Neural cell (in vitro differentiated cells): ENCODE measurements at regions not wholly inside any gene's neighbourhood (a gene's known extent, or its start where the extent isn't known, plus 50 kb on each side); places are given as distances from the start of the nearest gene placed in this dataset.

Source experiments
- H2AFZ ChIP-seq: fragments of 200-600, 300-800 bp; sonication (generic), shearing (Covaris generic); 2 replicates; pipeline ENCODE4 v1.6.0; 2014; ENCODE audit warnings: low read depth, mild to moderate bottlenecking, antibody characterized with exemption, low read length, moderate library complexity
- H3F3A ChIP-seq: fragments of 200-600 bp; shearing (Covaris generic); 2 replicates; pipeline ENCODE4 v1.6.1; 2016; ENCODE audit warnings: mild to moderate bottlenecking, moderate library complexity, mixed read lengths, antibody characterized with exemption, low read length; ENCODE audit not compliant: insufficient read depth, poor library complexity, severe bottlenecking
- H3K27ac ChIP-seq: fragments of 200-600, 300-800 bp; sonication (generic), shearing (Covaris generic); 2 replicates; pipeline ENCODE4 v1.5.1; 2014; ENCODE audit warnings: mild to moderate bottlenecking, low read length, moderate library complexity
- H3K27me3 ChIP-seq: fragments of 300-800, 200-600 bp; sonication (generic), shearing (Covaris generic); 2 replicates; pipeline ENCODE4 v1.6.0; 2014; ENCODE audit warnings: mild to moderate bottlenecking, low read depth, low read length, moderate library complexity; ENCODE audit not compliant: insufficient read depth
- H3K36me3 ChIP-seq: fragments of 300-800, 200-600 bp; sonication (generic), shearing (Covaris generic); 2 replicates; pipeline ENCODE4 v1.5.1; 2014; ENCODE audit warnings: mild to moderate bottlenecking, antibody characterized with exemption, low read length, moderate library complexity; ENCODE audit not compliant: insufficient read depth
- H3K4me2 ChIP-seq: fragments of 300-800, 200-600 bp; sonication (generic), shearing (Covaris generic); 2 replicates; pipeline ENCODE4 v1.6.0; 2014; ENCODE audit warnings: mild to moderate bottlenecking, low read length
- H3K4me3 ChIP-seq: fragments of 300-800, 200-600 bp; sonication (generic), shearing (Covaris generic); 2 replicates; pipeline ENCODE4 v1.5.1; 2014; ENCODE audit warnings: mild to moderate bottlenecking, low read length, moderate library complexity
- H3K79me2 ChIP-seq: fragments of 200-600 bp; shearing (Covaris generic); replicated peaks from 2 replicates; pipeline ENCODE4 v1.6.0; 2014; ENCODE audit warnings: mild to moderate bottlenecking, low read length, moderate library complexity; ENCODE audit not compliant: insufficient read depth
- H3K9ac ChIP-seq: fragments of 300-800, 200-600 bp; sonication (generic), shearing (Covaris generic); 2 replicates; pipeline ENCODE4 v1.6.1; 2016; ENCODE audit warnings: mild to moderate bottlenecking, low read length, mixed read lengths
- H3K9me2 ChIP-seq: fragments of 200-600 bp; shearing (Covaris generic); 2 replicates; pipeline ENCODE4 v1.6.1; 2016; ENCODE audit warnings: mild to moderate bottlenecking, low read length, mixed read lengths; ENCODE audit not compliant: insufficient read depth
- H3K9me3 ChIP-seq: fragments of 200-600, 300-800 bp; sonication (generic), shearing (Covaris generic); 2 replicates; pipeline ENCODE4 v1.6.1; 2016; ENCODE audit warnings: mild to moderate bottlenecking, mixed run types, low read length, moderate library complexity, mixed read lengths
- H4K20me1 ChIP-seq: fragments of 200-600 bp; shearing (Covaris generic); 2 replicates; pipeline ENCODE4 v1.6.1; 2016; ENCODE audit warnings: mild to moderate bottlenecking, mixed run types; ENCODE audit not compliant: insufficient read depth
- EP300 ChIP-seq: fragments of 450-650 bp; conservative IDR thresholded peaks from 2 replicates; pipeline ENCODE4 v1.6.1; 2014; ENCODE audit warnings: antibody characterized with exemption, mild to moderate bottlenecking, moderate library complexity; ENCODE audit not compliant: poor library complexity, severe bottlenecking
- EZH2 ChIP-seq: fragments of 200-600, 300-800 bp; shearing (Covaris generic), sonication (generic); IDR thresholded peaks from 2 replicates; pipeline ENCODE4 v1.6.1; 2014; ENCODE audit warnings: antibody characterized with exemption, low read length, borderline replicate concordance, mild to moderate bottlenecking; ENCODE audit not compliant: insufficient read depth, poor library complexity, severe bottlenecking
- MXI1 ChIP-seq: fragments of 450-650 bp; conservative IDR thresholded peaks from 2 replicates; pipeline ENCODE4 v1.6.1; 2014; ENCODE audit warnings: antibody characterized with exemption, mild to moderate bottlenecking; ENCODE audit not compliant: poor library complexity, severe bottlenecking
- POLR2AphosphoS5 ChIP-seq: IDR thresholded peaks from 2 replicates; pipeline ENCODE4 v1.6.1; 2012
- RAD21 ChIP-seq: fragments of 450-650 bp; conservative IDR thresholded peaks from 2 replicates; pipeline ENCODE4 v1.6.1; 2014; ENCODE audit warnings: antibody characterized with exemption, mild to moderate bottlenecking, moderate library complexity
- SMC3 ChIP-seq: fragments of 450-650 bp; conservative IDR thresholded peaks from 2 replicates; pipeline ENCODE4 v1.6.1; 2014; ENCODE audit warnings: antibody characterized with exemption, mild to moderate bottlenecking, moderate library complexity; ENCODE audit not compliant: poor library complexity
- TAF1 ChIP-seq: IDR thresholded peaks from 2 replicates; pipeline ENCODE4 v1.6.1; 2012; ENCODE audit warnings: low read depth
- TF ChIP-seq, protein P1 (sequence below): IDR thresholded peaks from 2 replicates; pipeline ENCODE4 v1.6.1; 2012; ENCODE audit warnings: borderline replicate concordance
- TF ChIP-seq, protein P2 (sequence below): fragments of 450-650 bp; IDR thresholded peaks from 2 replicates; pipeline ENCODE4 v1.5.1; 2014; ENCODE audit warnings: antibody characterized with exemption, mild to moderate bottlenecking, moderate library complexity; ENCODE audit not compliant: poor library complexity, severe bottlenecking

DNA sequence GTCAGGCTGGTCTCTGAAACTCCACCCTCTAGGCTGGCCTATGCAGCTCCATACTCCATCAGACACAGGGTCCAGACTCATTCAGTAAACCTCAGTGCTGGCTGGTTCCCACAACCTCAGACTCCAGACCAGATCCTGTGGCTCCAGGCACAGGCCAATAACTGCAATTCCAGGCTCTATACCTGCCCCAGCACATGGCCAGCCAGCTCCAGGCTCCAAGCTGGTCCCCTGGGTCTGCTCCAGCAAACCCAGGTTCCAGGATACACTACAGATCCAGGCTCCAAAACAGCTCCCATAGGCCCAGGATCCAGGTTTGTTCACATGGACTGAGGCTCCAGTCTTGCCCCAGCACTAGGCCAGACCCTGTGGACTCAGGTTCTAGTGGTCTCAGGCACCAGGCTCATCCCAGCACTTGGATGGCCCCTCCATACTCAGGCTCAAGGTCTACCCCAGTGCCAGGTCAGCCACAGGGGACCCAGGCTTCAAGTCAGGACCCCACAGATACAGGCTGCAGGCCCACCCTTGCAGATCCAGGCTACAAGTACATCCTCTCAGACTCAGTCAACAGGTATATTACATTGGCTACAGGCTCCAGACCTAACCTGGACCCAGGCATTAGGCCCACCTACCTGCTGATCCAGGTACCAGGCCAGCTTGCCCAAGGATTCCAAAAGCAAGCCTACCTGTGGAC, 117.6 kb upstream of the TMEM170B start:
- Histone ChIP-seq H3K79me2 (no peaks in the 10 kb centered on the region), H3K36me3 (no peaks in the 10 kb centered on the region), H4K20me1 (no peaks in the 10 kb centered on the region), H3K27me3 (no peaks in the 10 kb centered on the region), H3F3A (no peaks in the 10 kb centered on the region), H3K9me2 (no peaks in the 10 kb centered on the region), H2AFZ (no peak overlapping the region), H3K27ac (no peak overlapping the region), H3K4me3 (no peak overlapping the region), H3K9me3 (no peaks in the 10 kb centered on the region), H3K9ac (no peak overlapping the region), H3K4me2 (no peak overlapping the region)
- TF ChIP-seq EZH2 (no peak), MXI1 (no peak), POLR2AphosphoS5 (no peak), SMC3 (no peak), TAF1 (no peak), RAD21 (no peak), EP300 (no peak)
- TF ChIP-seq, protein P1, sequence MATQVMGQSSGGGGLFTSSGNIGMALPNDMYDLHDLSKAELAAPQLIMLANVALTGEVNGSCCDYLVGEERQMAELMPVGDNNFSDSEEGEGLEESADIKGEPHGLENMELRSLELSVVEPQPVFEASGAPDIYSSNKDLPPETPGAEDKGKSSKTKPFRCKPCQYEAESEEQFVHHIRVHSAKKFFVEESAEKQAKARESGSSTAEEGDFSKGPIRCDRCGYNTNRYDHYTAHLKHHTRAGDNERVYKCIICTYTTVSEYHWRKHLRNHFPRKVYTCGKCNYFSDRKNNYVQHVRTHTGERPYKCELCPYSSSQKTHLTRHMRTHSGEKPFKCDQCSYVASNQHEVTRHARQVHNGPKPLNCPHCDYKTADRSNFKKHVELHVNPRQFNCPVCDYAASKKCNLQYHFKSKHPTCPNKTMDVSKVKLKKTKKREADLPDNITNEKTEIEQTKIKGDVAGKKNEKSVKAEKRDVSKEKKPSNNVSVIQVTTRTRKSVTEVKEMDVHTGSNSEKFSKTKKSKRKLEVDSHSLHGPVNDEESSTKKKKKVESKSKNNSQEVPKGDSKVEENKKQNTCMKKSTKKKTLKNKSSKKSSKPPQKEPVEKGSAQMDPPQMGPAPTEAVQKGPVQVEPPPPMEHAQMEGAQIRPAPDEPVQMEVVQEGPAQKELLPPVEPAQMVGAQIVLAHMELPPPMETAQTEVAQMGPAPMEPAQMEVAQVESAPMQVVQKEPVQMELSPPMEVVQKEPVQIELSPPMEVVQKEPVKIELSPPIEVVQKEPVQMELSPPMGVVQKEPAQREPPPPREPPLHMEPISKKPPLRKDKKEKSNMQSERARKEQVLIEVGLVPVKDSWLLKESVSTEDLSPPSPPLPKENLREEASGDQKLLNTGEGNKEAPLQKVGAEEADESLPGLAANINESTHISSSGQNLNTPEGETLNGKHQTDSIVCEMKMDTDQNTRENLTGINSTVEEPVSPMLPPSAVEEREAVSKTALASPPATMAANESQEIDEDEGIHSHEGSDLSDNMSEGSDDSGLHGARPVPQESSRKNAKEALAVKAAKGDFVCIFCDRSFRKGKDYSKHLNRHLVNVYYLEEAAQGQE = no peak
- TF ChIP-seq, protein P2, sequence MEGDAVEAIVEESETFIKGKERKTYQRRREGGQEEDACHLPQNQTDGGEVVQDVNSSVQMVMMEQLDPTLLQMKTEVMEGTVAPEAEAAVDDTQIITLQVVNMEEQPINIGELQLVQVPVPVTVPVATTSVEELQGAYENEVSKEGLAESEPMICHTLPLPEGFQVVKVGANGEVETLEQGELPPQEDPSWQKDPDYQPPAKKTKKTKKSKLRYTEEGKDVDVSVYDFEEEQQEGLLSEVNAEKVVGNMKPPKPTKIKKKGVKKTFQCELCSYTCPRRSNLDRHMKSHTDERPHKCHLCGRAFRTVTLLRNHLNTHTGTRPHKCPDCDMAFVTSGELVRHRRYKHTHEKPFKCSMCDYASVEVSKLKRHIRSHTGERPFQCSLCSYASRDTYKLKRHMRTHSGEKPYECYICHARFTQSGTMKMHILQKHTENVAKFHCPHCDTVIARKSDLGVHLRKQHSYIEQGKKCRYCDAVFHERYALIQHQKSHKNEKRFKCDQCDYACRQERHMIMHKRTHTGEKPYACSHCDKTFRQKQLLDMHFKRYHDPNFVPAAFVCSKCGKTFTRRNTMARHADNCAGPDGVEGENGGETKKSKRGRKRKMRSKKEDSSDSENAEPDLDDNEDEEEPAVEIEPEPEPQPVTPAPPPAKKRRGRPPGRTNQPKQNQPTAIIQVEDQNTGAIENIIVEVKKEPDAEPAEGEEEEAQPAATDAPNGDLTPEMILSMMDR = no peak

DNA sequence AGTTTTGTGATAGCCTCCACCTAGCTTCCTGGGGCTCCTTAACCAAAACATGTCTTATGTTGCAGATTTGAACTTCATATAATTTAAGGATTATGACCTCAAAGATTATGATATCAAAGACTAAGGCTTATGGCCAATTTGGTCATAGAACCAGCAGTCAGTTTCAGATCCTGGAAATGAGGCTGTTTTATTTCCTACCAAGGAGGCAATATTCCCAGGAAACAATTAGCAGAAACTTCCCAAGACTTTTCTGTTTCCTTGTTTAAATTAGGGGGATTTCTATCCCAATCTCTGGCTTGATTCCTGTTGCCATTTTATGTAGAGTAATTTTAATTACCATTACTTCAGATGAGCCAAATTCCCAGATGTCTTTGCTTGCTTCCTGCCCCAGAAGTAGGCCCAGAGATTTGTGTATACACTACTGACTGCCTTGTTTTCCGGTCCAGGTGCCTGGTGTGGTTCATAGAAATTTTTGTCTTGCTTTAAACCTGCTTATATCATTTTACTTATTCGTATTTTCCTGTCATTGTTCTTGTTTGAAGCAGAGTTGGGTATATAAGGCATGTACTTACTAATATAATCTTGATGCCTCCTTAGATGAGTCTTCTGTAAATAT, 119.2 kb upstream of the TMEM170B start:
- H3K36me3 ChIP-seq = no peaks in the 10 kb centered on the region
- no peak overlapping the region for H3K27ac ChIP-seq
- no peak overlapping the region for H3K4me2 ChIP-seq
- H2AFZ ChIP-seq = no peak overlapping the region
- H3K9me2 ChIP-seq = no peaks in the 10 kb centered on the region
- no peak for TF ChIP-seq POLR2AphosphoS5
- TF ChIP-seq RAD21 = no peak
- no peak for TF ChIP-seq MXI1
- no peak for TF ChIP-seq TAF1
- H3K4me3 ChIP-seq = no peak overlapping the region
- no peaks in the 10 kb centered on the region for H4K20me1 ChIP-seq
- no peak overlapping the region for H3K9ac ChIP-seq
- no peaks in the 10 kb centered on the region for H3K27me3 ChIP-seq
- H3K79me2 ChIP-seq = no peaks in the 10 kb centered on the region
- H3F3A ChIP-seq = no peaks in the 10 kb centered on the region
- no peaks in the 10 kb centered on the region for H3K9me3 ChIP-seq
